ENCODE measurements at regions not wholly inside any gene's neighbourhood (a gene's known extent, or its start where the extent isn't known, plus 50 kb on each side); places are given as distances from the start of the nearest gene placed in this dataset.
"Not testable (repeated sequence)": the region's sequence is repeated elsewhere in the genome, so short reads cannot be mapped to it uniquely, and the experiment has no call there.

DNA sequence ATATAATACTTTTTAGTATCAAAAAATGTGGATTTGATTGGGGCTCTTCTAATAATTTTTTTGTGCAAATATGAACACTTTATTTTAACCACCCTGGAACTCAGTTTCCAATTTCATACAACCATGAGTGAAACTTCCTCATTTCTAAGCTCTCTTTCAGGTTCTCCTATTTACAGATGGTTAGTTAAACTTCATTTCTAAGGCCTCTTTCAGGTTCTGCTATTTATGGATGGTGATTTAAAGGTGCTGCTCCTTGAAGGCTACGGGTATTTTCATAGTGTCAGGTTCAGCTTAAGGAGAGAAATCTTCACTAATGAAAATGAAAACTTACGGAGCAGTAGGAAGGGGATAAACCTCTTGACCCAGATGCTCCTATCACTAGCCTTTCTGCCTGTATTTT, 568.3 kb downstream of the KIF20B start:
- no peak for DNase-seq (ENCODE audit: low read depth)

DNA sequence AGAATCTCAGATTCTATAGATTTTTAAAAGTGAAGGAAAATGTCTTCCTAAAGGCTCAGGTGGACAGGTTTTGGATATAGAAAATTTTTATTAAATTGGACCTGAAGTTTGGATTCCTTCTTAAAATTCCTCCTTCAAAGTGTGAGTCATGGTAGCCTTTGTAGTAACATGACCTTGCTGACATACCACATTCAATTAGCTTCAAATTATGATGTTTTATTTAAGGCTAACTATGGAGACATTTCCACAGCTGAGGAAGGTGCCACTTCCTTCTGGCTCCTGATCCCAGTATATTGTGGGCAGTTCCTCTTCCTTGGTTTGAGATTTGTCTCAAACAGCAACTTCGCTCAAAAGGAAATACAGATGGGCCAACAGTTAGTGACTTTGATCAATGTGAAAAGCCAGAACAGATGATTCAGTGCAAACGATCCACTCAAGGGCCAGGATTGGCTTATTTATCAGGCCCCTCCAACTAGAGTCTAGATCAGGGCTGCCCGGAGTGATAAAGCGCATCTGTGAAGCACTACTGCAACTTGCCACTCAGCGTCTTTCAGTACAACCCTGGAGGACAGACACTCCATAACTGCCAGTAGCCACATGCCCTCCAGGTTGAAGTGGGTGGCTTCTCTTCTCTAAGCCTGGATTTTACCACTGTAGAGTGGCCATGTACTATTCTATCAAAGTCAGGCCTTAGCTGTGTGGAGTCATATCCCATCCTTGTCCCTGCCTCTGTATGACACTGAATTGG, 573.5 kb downstream of the KIF20B start:
- no peak for DNase-seq (ENCODE audit: low read depth)

DNA sequence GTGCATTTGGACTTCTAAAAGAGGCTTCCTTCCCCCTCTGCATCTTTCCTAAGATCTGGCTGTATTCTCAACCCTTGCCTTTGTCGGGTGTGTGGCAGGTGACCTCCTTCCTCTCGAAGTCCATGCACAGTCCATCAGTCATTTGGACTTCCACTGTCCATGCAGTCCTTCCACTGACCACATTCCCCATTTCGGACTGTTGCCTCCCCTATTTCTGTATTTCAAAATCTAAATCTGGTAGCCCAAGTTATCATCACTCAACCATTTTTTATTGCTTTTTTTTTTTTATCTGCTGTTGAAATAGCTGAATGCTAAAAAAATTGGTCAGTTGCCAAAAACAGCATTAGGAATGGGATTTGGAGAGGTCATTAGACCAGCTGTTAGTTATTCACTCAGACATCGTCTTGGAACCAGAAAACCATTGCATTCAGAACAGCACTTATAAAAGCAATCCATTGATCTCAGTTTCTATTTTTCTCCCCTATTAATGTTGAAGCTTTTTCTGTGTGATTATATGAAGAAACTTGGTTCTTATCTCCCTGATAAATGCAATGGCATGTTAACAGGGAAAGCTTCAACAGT, 575.6 kb downstream of the KIF20B start:
- peak; percentile 11 for DNase-seq (ENCODE audit: low read depth)

- DNase-seq (ENCODE audit: low read depth): no peak
These were observed 571.4 kb downstream of the HTR7 start for GRCh38 chr10:90286406-90286805.

DNA sequence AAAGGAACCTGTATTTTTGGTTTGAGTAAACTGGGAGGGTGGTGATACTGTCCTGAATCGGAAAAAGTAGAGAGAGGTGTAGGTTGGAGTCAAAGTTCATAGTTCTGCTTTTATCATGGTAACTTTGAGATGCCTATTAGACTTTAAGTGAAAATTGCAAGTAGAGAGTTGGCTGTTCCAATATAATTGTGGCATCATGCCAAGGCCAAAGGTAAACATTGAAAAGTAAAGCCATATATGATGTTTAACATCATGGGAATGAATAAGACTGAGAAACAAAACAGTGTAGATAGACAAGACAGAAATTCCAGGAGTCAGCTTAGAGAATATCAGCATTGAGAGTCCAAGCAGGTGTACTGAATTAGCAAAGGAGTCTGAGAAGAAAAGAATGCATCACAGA, 570.9 kb downstream of the HTR7 start:
- DNase-seq (ENCODE audit: low read depth): no peak

GRCh38 chr10:90288391-90288933, 569.4 kb downstream of the HTR7 start:
- no peak for DNase-seq (ENCODE audit: low read depth)

GRCh38 chr10:90289037-90289436, 568.8 kb downstream of the HTR7 start:
- DNase-seq (ENCODE audit: low read depth): no peak

GRCh38 chr10:90293616-90294015, 564.2 kb downstream of the HTR7 start:
- DNase-seq (ENCODE audit: low read depth): no peak

DNA sequence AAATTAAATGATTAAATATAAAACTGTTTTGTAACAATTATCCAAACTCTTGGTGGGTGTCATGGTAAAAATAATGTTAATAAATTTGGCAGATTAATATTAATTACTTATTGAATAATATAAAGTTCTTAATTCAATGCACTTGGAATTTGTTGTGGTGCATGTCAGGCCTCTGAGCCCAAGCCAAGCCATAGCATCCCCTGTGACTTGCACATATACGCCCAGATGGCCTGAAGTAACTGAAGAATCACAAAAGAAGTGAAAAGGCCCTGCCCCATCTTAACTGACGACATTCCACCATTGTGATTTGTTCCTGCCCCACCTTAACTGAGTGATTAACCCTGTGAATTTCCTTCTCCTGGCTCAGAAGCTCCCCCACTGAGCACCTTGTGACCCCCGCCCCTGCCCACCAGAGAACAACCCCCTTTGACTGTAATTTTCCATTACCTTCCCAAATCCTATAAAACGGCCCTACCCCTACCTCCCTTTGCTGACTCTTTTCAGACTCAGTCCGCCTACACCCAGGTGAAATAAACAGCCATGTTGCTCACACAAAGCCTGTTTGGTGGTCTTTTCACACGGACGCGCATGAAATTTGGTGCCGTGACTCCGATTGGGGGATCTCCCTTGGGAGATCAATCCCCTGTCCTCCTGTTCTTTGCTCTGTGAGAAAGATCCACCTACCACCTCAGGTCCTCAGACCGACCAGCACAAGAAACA, 562.9 kb downstream of the HTR7 start:
- DNase-seq (ENCODE audit: low read depth): not testable (repeated sequence)

- not testable (repeated sequence) for DNase-seq (ENCODE audit: low read depth)
These were observed 555.8 kb downstream of the HTR7 start for GRCh38 chr10:90302031-90302430.

DNA sequence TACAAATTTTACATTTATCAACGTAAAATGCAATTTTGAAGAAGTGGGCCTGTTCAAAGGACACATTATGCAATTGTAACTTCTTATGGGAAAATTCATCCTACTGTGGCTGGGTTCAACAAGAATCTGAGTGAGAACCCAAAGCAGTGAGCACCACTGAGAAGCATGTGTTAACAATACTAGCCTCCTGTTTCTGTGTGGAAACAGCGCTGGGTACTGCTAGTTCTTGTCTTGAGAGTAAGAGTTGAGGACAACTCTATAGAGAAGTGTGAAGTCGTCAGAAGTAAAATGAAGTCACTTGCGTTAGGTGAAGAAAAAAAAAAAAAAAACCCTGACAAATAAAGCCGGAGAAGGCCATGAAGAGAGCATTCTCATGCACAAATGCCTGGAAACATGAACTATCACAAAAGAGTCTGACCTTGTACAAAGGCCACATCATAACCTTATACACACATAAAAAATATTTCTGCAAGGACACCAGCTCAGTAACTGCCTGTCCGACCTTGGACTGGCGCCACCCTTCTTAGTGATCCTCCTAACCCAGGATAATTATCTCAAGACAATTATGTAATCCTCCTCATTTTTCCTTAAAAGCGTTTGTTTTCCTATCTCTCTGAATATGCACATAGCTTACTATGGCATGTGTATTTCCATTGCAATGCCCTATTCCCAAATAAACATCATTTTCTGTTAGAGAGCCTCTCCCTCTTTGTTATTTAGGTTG, 554.9 kb downstream of the HTR7 start:
- DNase-seq (ENCODE audit: low read depth): no peak

DNA sequence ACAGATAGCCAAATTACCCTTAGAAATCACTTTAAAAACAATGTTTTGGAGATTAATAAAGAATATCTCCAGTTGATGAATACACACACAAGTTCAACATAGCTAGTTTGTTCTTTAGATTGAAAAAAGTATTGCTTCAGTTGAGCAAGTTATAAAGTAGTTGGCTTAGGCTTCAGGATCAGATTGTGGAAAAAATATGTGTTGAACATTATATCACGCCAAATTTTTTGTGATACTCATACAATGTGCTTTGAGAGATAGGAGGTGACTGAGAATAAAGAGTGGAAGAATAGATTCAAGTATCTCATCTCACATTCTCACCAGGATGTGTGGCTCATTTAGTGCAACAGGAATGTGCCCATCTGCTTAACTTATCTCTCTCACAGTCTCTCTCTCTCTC, 553.3 kb downstream of the HTR7 start:
- DNase-seq (ENCODE audit: low read depth): no peak

- peak; percentile 73 for DNase-seq (ENCODE audit: low read depth)
These were observed 551.7 kb downstream of the HTR7 start for GRCh38 chr10:90306187-90306586.

- DNase-seq (ENCODE audit: low read depth): no peak
These were observed 549.6 kb downstream of the HTR7 start for GRCh38 chr10:90308223-90308622.

- DNase-seq (ENCODE audit: low read depth): no peak
These were observed 544.1 kb downstream of the HTR7 start for GRCh38 chr10:90313576-90314325.

DNA sequence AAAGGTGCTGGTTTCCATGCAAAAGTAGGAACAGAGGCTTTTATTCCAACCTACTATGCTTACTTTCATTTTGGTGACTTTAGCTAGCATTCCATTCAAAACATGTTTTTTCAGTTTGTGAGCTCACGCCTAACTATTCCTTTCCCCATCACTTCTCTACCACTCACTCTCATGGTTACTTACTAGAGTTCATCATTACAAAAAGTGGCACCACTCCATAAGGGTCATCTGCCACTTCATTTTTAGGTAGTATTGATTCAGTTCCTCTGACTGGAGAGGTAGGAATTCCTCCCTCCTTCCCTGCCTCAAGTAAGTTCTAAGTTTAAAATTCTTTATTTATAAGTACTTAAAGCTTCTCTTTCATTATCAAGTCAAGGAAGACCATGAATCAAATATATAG, 543.1 kb downstream of the HTR7 start:
- DNase-seq (ENCODE audit: low read depth): no peak

GRCh38 chr10:90317172-90317571, 540.7 kb downstream of the HTR7 start:
- DNase-seq (ENCODE audit: low read depth): no peak

- no peak for DNase-seq (ENCODE audit: low read depth)
These were observed 539.2 kb downstream of the HTR7 start for GRCh38 chr10:90318659-90319058.

DNA sequence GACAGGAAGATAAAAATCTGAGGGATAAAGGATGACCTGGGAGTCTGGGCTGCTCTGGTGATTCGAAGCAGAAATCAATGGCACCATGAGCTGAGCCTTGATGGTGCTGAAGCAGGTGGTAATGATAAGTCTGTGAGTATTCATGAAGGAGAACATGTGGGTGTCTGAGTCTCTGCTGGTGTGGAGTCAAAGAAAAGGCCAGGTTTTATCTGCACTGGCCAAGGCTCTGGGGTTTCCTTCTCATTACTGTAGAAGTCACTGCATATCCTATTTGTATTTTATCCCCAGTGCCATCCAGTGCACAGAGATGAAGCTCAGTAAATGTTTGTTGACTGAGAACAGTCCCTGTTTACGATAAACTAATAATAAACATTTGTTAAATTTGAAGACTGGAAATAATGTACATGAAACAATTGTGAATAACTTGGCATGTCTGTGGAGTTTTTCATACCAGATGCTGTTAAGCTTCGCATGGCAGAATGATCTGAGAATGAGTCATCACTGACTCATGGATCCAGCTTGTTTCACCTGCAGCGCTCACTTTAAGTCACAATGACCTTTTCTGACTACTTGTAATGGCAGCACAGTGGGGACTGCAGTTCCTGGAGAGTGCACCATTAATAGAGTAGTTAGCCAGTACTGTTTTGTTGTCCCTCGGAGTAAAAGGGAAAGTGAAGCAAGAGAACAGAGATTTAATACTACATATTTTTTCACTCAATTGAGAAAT, 538.5 kb downstream of the HTR7 start:
- DNase-seq (ENCODE audit: low read depth): peak; percentile 83

- no peak for DNase-seq (ENCODE audit: low read depth)
These were observed 536.6 kb downstream of the HTR7 start for GRCh38 chr10:90321132-90321816.

Measured in HS-27A (cell line).